HG03139 (cell line): ENCODE measurements at regions not wholly inside any gene's neighbourhood (a gene's known extent, or its start where the extent isn't known, plus 50 kb on each side); places are given as distances from the start of the nearest gene placed in this dataset.
"Not testable (repeated sequence)": the region's sequence is repeated elsewhere in the genome, so short reads cannot be mapped to it uniquely, and the experiment has no call there.

Source experiments
- ATAC-seq: cut with Tn5 transposase; IDR thresholded peaks from one replicate; pipeline ENCODE4 v1.9.1; 2021; ENCODE audit not compliant: unreplicated experiment

DNA sequence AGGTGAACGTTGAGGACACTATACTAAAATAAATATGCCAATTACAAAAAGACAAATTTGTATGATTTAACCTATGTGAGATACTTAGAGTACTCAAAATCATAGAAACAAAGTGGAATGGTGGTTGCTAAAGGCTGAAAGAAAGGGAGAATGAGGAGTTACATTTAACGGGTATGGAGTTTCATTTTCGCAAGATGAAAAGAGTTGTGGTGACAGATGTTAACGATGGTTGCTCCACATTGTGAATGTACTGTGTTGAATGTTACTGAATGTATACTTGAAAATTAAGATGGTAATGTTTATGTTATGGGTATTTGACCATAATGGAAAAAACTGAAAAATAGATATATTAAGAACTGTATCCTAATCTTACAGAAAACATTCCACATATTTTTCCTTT lies 51.3 kb upstream of the MOCS2 start:
- no peak for ATAC-seq

DNA sequence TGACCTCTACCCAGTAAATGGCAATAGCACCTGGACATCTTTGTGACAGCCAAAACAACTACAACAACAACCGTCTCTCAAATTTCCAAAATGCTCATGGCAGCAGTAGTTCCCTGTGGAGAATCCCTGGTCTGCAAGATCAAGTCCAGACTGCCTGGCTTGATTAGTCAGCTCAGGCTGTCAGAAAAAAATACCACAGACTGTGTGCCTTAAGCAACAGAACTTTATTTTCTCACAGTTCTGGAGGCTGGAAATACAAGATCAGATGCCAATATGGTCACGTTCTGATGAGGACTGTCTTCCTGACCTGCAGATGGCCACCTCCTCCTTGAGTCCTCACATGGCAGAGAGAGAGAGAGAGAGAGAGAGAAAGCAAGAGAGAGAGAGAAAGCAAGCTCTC lies 52.3 kb upstream of the MOCS2 start:
- no peak for ATAC-seq

DNA sequence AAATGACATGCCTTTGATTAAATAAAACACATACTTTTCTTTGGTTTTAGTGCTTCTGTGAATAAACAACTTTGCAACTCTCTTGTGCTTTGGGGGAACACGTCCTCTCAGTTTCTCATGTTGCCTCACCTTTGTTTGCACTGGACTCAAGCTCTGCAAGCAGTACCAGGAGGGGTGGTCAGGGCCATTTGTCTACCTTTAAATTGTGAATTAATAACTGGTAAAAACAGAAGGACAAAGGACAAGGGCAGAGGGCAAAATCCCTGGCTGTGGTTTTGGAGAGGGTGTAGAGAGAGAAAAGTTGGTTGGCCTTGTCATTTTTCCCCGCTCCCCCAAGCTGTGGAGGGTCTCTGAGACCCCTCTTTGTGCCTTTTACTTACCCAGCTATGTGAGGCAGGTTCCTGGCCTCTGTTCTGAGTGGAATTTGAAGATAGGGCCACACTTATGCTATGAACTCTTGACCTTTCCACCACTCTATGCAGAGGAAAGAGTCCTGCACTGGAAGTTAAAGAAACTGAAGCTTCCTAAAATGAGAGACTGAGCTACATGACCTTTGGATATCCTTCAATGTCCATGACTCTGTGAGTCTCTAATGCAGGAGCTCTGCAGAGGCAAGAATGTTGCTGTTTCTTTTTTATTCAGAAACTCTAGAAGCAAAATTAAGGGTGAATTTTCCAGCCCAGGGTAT lies 55.1 kb upstream of the MOCS2 start:
- no peak for ATAC-seq

DNA sequence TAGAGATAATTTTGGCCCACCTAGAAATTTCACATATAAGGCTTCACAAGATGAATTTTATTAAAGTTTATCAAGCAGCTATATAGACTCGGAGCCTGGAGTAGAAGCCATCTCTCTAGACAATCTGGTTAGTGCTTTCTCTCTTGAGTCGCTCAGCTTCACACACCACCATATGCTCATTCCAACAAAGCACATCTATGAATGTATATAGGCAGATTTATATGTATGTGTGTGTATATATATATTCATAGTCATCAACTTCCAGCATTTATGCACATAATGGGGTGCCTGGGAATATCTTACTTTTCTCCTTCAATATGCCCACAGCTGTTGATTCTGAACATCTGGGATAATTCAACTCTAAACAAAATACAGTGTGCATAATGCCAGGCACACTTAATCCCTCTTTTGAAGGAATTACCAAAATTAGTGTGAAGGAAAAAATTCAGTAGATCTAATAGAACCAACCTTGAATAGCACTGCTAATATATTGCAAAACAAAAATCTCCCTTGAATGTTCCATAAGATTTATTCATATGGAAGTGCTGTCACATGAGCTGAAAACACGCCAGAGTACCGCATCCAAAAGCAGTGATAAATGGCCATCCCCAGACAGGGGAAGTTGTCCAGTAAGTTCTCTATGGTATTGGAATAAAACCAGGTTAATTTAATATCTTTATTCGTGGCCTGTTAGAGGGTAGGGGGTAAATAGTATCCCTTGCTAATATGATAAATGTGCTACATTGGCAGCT lies 56.0 kb upstream of the MOCS2 start:
- no peak for ATAC-seq

DNA sequence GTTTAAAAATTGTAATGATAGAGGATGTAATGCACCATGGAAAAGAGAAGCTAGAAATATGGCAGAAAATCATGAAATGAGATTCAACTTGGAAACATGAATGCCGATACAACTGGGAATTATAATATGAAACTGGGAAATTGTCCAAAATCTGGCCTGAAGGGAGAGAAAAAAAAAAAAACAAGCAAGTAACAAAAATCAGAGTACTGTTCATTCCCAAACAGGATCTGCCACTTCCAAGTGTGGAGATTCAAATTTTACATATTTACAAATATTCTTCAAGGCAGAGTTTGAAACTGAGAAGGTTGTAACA lies 56.6 kb upstream of the MOCS2 start:
- no peak for ATAC-seq

DNA sequence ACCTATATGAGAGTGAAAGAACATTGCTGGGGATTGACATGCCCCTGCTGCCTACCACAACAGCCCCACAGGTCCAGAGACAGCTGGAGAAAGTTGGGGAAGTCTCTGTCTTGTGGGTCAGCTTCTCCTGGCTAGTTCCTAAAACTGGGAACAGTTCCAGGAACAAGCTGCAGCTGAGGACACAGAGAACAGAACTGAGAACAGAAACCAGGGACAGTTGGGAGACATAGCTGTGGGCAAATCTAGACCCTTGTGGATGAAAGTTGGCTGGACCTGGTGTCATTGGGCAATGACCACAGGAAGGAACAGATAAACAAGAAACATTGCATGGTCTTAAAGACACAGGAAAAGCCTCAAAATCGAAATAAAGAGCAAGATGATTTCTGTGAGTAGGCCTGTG lies 58.3 kb upstream of the MOCS2 start:
- no peak for ATAC-seq

DNA sequence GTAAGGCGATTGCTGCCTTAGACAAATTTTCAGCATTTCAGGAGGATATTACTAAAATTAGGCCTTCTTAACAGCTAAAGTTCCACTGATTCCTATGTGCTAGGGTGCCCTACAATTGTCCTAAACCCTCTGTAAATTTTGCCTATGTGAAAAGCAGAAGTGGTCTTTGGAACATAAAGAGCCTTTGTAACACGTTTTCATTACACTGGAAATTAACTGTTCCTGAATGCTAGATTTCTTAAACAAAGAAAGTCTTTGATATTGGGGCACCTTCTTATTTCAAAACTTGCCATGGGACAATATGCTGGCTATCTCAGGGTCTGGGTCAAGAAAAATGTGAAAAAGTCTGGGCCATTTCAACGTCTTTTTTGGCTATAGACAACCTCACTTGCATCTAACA lies 60.4 kb upstream of the MOCS2 start:
- ATAC-seq: no peak

DNA sequence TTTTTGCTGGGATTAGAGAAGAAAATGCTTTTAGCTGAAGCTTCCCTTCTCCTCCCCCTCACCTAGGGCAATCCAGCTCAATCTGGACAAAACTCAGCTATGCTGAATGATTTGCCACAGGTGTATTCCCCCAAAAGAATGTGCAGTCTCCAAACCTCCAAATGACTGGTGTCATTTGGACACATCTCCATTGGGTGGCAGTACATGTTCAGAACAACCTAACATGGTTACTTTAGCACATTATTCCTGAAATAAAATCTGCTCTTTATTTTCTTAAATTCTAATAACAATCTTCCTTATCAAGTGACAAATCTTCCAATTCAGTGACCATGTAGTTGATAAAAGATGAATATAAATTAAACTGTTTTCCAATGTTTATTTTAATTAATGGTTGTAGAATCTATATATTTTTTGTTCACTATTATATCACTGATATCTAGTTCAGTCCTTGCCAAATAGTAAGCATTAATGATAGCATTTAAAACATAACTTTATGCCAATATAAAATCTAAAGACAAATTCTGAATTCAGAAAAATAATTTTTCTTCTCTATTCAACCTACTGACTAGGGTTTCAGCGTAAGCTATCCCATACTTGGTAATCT lies 61.3 kb upstream of the MOCS2 start:
- ATAC-seq: peak; percentile 88

DNA sequence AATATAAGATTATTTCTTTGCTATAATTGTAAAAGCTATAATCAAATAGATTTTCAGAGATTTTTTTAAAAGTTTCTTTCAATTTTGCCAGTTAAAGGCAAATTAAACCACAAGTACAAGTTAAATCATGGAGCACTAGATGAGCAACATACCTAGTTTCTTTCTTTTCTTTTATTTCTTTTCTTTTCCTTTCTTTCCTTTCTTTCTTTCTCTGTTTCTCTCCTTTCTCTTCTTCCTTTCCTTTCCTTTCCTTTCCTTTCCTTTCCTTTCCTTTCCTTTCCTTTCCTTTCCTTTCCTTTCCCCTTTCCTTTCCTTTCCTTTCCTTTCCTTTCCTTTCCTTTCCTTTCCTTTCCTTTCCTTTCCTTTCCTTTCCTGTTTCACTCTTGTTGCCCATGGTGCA lies 62.5 kb upstream of the MOCS2 start:
- not testable (repeated sequence) for ATAC-seq

DNA sequence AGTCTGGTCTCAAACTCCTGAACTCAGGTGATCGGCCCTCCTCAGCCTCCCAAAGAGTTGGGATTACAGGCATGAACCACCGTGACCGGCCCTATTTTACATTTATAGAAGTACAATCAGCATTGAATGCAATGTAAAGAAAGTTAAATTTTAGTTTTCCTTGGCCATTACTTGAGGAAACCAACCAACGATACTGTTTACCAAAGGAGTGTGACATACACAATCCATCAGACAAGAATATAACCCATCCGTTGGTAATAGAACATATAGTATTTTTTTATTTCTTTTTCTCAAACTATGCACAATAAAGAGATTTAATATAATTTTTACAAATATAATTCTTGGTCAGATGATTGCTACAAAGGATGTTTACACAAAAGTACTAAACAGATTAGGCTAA lies 63.1 kb upstream of the MOCS2 start:
- ATAC-seq: no peak

DNA sequence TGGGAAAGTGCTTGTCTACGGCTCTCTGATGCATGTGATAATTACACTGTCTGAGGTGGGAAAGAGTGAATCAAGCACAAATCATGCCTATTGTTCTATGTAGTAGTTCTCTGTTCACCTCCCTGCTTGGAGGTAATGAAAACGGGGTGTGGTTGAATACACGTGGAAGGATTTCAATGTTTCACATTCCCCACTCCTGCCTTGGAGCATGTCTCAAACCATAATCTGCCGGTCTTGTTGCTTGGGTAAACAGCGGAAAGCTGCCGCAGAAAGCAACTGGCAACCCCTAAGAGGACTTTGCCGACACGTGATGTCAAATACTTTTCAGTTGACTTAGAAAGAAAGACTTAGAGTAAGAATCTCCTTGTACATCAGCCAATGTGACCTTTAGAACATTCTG lies 63.5 kb upstream of the MOCS2 start:
- no peak for ATAC-seq

DNA sequence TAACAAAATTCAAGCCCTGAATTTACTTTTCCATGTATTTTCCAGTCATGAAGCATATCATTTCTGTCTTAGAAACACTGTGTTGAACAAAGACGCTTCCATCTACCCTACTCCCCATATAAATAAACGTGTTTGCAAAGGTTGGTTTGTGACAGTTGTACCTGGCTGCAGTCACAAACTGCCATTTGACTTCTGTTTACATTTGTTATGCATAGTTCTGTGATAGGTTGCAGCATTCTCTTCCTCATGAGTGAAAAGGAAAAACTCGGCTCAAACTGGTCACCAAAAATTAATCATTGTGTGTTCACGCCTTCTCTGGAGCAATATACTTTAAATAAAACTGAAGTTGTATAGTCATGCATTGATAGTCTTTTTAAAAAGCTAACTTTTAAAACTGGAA lies 69.3 kb upstream of the MOCS2 start:
- ATAC-seq: no peak

DNA sequence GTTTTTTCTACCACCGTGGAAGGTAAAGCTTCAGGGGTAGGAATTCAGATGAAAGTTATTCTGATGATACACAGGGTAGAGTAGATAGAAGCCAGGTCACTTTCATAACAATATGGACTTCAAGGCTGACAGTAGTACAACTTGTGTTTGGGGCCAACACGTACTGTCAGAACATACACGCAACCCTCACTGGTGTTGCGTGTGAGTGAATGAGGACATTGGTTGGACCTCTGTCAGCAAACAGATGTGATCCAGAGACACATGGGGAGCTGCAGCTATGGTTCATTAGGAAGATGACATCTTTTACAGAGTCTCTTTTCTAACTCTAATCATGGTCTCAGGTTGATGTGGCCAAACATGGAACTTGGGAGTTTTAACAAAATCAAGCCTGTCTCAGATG lies 70.1 kb upstream of the MOCS2 start:
- ATAC-seq: no peak

DNA sequence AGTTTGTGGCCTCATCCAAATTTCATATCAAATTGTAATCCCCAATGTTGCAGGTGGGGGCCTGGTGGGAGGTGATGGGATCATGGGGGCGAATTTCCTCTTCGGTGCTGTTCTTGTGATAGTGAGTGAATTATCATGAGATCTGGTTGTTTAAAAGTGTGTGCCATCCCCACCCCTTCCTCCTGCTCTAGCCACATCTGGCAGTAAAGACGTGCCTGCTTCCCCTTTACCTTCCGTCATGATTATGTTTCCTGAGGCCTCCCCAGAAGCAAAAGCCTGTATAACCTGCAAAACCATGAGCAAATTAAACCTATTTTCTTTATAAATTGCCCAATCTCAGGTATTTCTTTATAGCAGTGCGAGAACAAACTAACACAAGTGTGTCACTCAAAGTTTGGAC lies 71.0 kb upstream of the MOCS2 start:
- ATAC-seq: no peak

DNA sequence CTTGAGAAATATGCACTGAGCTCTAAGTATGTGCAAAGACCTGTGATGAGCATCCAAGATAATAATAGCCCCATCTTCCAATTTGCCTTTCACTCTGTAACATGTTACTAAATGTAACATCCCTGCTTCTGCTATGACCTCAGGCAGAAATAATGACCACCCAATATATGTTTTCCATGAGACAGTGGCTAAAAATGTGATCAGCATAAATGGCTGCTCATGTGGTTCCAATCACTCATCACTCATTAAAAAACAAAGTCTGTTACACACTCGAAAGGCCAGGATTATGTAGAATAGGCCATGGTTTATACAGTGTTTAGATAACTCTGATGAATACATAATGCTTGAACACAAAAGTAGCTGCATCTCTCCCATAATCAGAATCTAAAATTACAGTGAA lies 71.4 kb upstream of the MOCS2 start:
- no peak for ATAC-seq

DNA sequence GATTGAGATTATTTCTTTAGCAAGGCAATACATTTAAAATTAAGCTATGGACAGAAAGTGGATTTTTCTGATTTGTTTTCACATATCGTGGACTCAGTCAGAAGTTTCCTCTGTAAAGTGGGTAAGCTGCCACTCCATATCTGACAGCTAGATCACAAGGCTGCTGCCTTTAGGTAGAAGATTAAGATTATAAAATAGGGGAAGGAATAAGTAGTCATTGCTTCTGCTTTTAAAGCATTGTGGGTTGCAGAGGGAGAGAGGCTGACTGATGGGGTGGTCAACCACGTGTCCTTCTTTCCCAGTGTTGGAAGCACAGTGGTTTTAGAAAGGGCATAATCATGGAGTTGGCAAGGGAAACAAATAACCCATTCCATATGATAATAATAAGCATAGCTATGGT lies 74.3 kb upstream of the MOCS2 start:
- ATAC-seq: no peak

DNA sequence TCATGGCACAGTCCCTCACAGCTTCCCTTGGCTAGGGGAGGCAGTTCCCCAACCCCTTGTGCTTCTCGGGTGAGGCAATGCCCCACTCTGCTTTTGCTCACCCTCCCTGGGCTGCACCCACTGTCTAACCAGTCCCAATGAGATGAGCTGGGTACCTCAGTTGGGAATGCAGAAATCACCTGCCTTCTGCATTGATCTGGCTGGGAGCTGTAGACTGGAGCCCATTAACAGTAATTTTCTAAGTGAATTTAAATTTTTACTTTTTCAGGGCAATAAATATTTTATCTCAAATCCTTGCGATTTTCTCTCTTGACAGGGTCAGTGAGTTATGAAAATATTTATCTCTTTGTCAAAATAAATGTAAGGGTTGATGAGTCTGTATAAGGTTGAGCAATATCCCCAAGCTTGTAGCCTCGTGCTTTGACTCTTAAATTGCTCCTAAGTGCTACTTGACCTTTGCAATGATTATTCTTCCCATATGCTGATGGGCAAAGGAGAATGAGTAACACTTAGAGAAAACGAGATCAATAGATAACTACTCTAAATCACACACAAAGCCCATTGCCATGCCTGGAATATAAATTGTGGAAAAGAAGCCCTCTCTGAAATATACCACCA lies 82.1 kb upstream of the MOCS2 start:
- no peak for ATAC-seq

DNA sequence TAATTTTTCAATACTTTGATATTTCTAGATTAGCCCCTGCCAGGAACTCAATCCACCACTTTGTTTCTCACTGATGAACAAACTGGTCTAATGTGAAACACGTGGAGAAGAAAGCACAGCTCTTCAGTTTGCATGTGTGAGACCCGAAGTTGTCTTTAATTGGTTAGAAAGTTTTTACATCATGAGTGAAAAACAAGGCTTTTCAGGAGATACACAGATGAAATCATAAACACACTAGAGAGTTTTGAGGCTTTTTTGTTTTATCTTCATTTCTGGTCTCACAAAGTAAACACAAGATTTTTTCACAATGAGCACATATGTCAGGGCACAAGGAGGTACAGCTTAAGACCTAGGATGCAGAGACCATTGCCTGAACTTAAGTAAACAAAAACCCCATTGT lies 84.5 kb upstream of the MOCS2 start:
- ATAC-seq: no peak

DNA sequence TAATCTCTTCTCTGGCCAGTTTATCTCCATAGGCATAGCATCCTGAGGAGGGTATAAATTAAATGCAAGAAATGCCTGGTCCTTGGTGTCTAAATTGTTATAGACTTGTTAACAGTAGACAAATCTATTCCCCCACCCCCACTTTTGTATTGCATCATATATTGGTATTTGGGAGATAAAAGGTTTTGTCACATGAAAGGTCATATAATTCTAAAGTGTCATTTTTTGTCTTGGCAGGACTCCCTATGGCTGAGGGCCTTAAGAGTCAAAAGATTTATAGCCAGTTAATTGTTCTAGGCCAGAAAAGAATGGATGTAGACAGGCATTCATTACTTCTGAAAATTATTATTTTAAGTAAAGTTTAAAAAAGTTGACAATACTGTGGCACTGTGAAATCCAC lies 90.3 kb upstream of the MOCS2 start:
- no peak for ATAC-seq

DNA sequence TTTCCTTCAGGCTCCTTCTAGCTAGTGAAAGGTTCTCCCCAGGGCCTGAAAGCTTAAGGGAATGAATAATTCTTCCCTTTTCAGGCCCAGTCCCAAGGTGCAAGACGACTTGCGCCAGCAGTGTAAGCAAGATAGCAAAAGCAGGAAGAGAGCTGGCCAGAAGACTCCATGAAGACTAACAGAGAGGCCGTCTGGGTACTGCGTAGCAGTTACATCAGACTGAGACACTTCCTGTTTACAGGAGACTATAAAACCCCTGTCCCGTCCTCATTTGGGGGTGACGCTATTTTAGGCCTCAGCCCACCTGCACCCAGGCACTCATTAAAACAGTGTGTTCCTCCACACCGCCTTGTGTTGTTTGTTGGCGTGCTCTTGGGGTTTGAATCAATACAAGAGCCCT lies 90.7 kb upstream of the MOCS2 start:
- ATAC-seq: no peak

DNA sequence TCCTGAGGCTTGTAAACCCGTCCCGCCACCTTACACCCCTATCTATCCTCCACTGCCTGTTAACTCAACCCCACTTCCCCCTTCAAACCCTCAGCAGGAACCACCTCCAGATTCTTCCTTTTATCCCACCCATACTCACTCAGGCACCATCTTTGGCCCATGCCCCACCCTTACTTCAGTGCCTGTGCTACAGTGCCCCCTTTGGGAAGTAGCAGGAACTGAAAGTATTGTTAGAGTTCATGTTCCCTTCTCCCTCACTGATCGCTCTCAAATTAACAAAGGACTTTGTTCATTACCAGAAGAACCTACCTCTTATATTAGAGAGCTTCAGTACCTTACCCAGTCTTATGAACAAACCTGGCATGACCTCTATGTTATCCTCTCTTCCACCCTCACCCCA lies 92.2 kb upstream of the MOCS2 start:
- no peak for ATAC-seq

DNA sequence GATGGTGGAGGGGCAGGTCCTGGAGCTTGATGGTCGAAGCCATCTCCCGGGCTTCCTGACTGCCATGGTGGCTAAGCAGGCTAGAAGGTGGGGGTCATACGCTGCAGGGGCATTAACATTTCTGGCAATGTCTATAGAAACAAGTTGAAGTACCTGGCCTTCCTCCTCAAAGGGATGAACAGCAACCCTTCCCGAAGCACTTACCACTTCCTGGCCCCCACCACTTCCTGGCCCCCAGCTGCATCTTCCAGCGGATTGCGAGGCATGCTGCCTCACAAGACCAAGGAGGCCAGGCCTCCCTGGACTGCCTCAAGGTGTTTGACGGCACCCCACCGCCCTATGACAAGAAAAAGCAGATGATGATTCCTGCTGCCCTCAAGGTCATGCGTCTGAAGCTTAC lies 97.0 kb upstream of the MOCS2 start:
- no peak for ATAC-seq
